Effector memory CD8-positive, alpha-beta T cell (primary cell): ENCODE measurements at regions not wholly inside any gene's neighbourhood (a gene's known extent, or its start where the extent isn't known, plus 50 kb on each side); places are given as distances from the start of the nearest gene placed in this dataset.
"Not testable (repeated sequence)": the region's sequence is repeated elsewhere in the genome, so short reads cannot be mapped to it uniquely, and the experiment has no call there.

Experiments
- ATAC-seq: fragments of 150-1000 bp; cut with Tn5 transposase; replicated peaks from 2 replicates; pipeline ENCODE4 v1.10.0; 2021; ENCODE audit warnings: mild to moderate bottlenecking, moderate library complexity
- DNase-seq, 3 experiments: peaks; one replicate each; pipeline ENCODE4 v3.0.0; 2021
- H3K27ac Mint-ChIP-seq, 2 donors: one replicate each; pipeline ENCODE4 v1.8.0; 2022; ENCODE audit warnings: mild to moderate bottlenecking in 2 of 2, mixed read lengths in 2 of 2, moderate library complexity in 2 of 2
- H3K27me3 Mint-ChIP-seq, 2 donors: one replicate each; pipeline ENCODE4 v1.8.0; 2022; ENCODE audit warnings: mixed read lengths in 2 of 2
- H3K36me3 Mint-ChIP-seq: one replicate; pipeline ENCODE4 v1.8.0; 2022; ENCODE audit warnings: mild to moderate bottlenecking, moderate library complexity, mixed read lengths; ENCODE audit not compliant: insufficient read depth
- H3K4me1 Mint-ChIP-seq, 2 donors: one replicate each; pipeline ENCODE4 v1.8.0; 2022; ENCODE audit warnings: low read depth in 2 of 2, mixed read lengths in 2 of 2
- H3K4me3 Mint-ChIP-seq, 2 donors: one replicate each; pipeline ENCODE4 v1.8.0; 2022; ENCODE audit warnings: mild to moderate bottlenecking in 2 of 2, mixed read lengths in 2 of 2, moderate library complexity in 2 of 2
- H3K9me3 Mint-ChIP-seq, 2 donors: one replicate each; pipeline ENCODE4 v1.8.0; 2022; ENCODE audit warnings: mixed read lengths in 2 of 2

- H3K36me3 Mint-ChIP-seq, H3K9me3 Mint-ChIP-seq, H3K4me3 Mint-ChIP-seq, H3K27ac Mint-ChIP-seq, H3K27me3 Mint-ChIP-seq, H3K4me1 Mint-ChIP-seq, DNase-seq, ATAC-seq: not testable (repeated sequence)
Measured at GRCh38 chr15:85256009-85256997, 124.1 kb upstream of the AKAP13 start.

- H3K4me3 Mint-ChIP-seq, DNase-seq, H3K27me3 Mint-ChIP-seq, H3K9me3 Mint-ChIP-seq, H3K4me1 Mint-ChIP-seq, H3K27ac Mint-ChIP-seq, H3K36me3 Mint-ChIP-seq: not testable (repeated sequence)
- peak; percentile 5 for ATAC-seq
Measured at GRCh38 chr15:85258062-85258445, 122.3 kb upstream of the AKAP13 start.

GRCh38 chr15:85258559-85259209 is 121.7 kb upstream of the AKAP13 start:
- DNase-seq, H3K4me3 Mint-ChIP-seq, ATAC-seq, H3K27ac Mint-ChIP-seq, H3K4me1 Mint-ChIP-seq, H3K36me3 Mint-ChIP-seq, H3K27me3 Mint-ChIP-seq, H3K9me3 Mint-ChIP-seq: not testable (repeated sequence)

- not testable (repeated sequence) for H3K27me3 Mint-ChIP-seq, H3K36me3 Mint-ChIP-seq, H3K9me3 Mint-ChIP-seq
Measured at GRCh38 chr15:85260526-85260925, 119.9 kb upstream of the AKAP13 start.

GRCh38 chr15:85262461-85263055 is 117.8 kb upstream of the AKAP13 start:
- H3K27ac Mint-ChIP-seq, H3K4me1 Mint-ChIP-seq, H3K27me3 Mint-ChIP-seq, ATAC-seq, H3K36me3 Mint-ChIP-seq, H3K4me3 Mint-ChIP-seq, DNase-seq, H3K9me3 Mint-ChIP-seq: not testable (repeated sequence)

More at GRCh38 chr15:85260526-85260925, 119.9 kb upstream of the AKAP13 start:
- DNase-seq, H3K4me1 Mint-ChIP-seq, ATAC-seq, H3K27ac Mint-ChIP-seq, H3K4me3 Mint-ChIP-seq: not testable (repeated sequence)

GRCh38 chr15:85263842-85264440 is 116.5 kb upstream of the AKAP13 start:
- DNase-seq, H3K36me3 Mint-ChIP-seq, H3K4me1 Mint-ChIP-seq, H3K9me3 Mint-ChIP-seq, H3K4me3 Mint-ChIP-seq, ATAC-seq, H3K27me3 Mint-ChIP-seq, H3K27ac Mint-ChIP-seq: not testable (repeated sequence)

GRCh38 chr15:85264614-85265190 is 115.7 kb upstream of the AKAP13 start:
- not testable (repeated sequence) for H3K27me3 Mint-ChIP-seq, H3K4me3 Mint-ChIP-seq, H3K4me1 Mint-ChIP-seq, H3K9me3 Mint-ChIP-seq, DNase-seq, H3K36me3 Mint-ChIP-seq, ATAC-seq, H3K27ac Mint-ChIP-seq

- H3K27ac Mint-ChIP-seq, H3K36me3 Mint-ChIP-seq, ATAC-seq, H3K27me3 Mint-ChIP-seq, H3K4me1 Mint-ChIP-seq, DNase-seq, H3K4me3 Mint-ChIP-seq, H3K9me3 Mint-ChIP-seq: not testable (repeated sequence)
Measured at GRCh38 chr15:85267158-85267857, 113.1 kb upstream of the AKAP13 start.

- ATAC-seq = no peak
- no peak for DNase-seq
- Mint-ChIP-seq H3K36me3 (no peaks in the 10 kb centered on the region), H3K4me1 (no peaks in the 10 kb centered on the region), H3K27me3 (peaks cover 0 to 6% of the 10 kb centered on the region in 2 donors), H3K27ac (no peak overlapping the region), H3K9me3 (no peaks in the 10 kb centered on the region), H3K4me3 (no peak overlapping the region)
Measured at GRCh38 chr15:85274315-85275050, 105.9 kb upstream of the AKAP13 start.

- Mint-ChIP-seq H3K4me1 (peaks cover 0 to 4% of the 10 kb centered on the region in 2 donors), H3K27me3 (peaks cover 6 to 7% of the 10 kb centered on the region in 2 donors), H3K9me3 (no peaks in the 10 kb centered on the region), H3K27ac (no peak overlapping the region), H3K4me3 (no peak overlapping the region), H3K36me3 (no peaks in the 10 kb centered on the region)
- ATAC-seq (no peak), DNase-seq (no peak)
Measured at GRCh38 chr15:85276508-85276907, 103.9 kb upstream of the AKAP13 start.

GRCh38 chr15:85276921-85277320 is 103.5 kb upstream of the AKAP13 start:
- no peaks in the 10 kb centered on the region for H3K36me3 Mint-ChIP-seq
- no peak overlapping the region for H3K27ac Mint-ChIP-seq
- peaks cover 0 to 4% of the 10 kb centered on the region in 2 donors for H3K4me1 Mint-ChIP-seq
- H3K4me3 Mint-ChIP-seq = no peak overlapping the region
- no peak for DNase-seq
- H3K9me3 Mint-ChIP-seq = no peaks in the 10 kb centered on the region
- no peak for ATAC-seq
- H3K27me3 Mint-ChIP-seq = peaks cover 6 to 7% of the 10 kb centered on the region in 2 donors

- DNase-seq = no peak
- peaks cover 0 to 4% of the 10 kb centered on the region in 2 donors for H3K4me1 Mint-ChIP-seq
- H3K36me3 Mint-ChIP-seq = no peaks in the 10 kb centered on the region
- peaks cover 6 to 7% of the 10 kb centered on the region in 2 donors for H3K27me3 Mint-ChIP-seq
- H3K9me3 Mint-ChIP-seq = no peaks in the 10 kb centered on the region
- no peak overlapping the region for H3K4me3 Mint-ChIP-seq
- H3K27ac Mint-ChIP-seq = no peak overlapping the region
- ATAC-seq = no peak
Measured at GRCh38 chr15:85277847-85278370, 102.5 kb upstream of the AKAP13 start.
